HEK293 (cell line): ENCODE measurements at regions not wholly inside any gene's neighbourhood (a gene's known extent, or its start where the extent isn't known, plus 50 kb on each side); places are given as distances from the start of the nearest gene placed in this dataset.

Source experiments
- CTCF ChIA-PET: fragments of 350-600 bp; formaldehyde crosslinking; extraction: SDS; loops from one replicate; lab custom pipeline; 2021; ENCODE audit warnings: antibody characterized with exemption; lab: Yijun Ruan, JAX
- POLR2A ChIA-PET: fragments of 300-600 bp; formaldehyde crosslinking; extraction: SDS; loops from one replicate; lab custom pipeline; 2020; ENCODE audit warnings: antibody characterized with exemption, inconsistent platforms; lab: Yijun Ruan, JAX
- H3K27ac ChIP-seq: fragments of 200-500 bp; sonication (Bioruptor generic); 2 replicates; pipeline ENCODE4 v1.5.1; 2014; ENCODE audit warnings: low read depth, low read length, control low read depth, inconsistent platforms; ENCODE audit errors: extremely low read depth
- H3K36me3 ChIP-seq, 2 experiments: fragments of 200-500 bp in 1 of 2; sonication (Bioruptor generic) in 1 of 2; 1 replicate in 1 of 2; 2 replicates in 1 of 2; pipeline ENCODE4 v1.5.1; 2014 to 2017; ENCODE audit warnings: inconsistent platforms in 2 of 2, low read length in 2 of 2; ENCODE audit not compliant: control insufficient read depth in 2 of 2, insufficient read depth in 1 of 2
- H3K4me1 ChIP-seq: fragments of 200-500 bp; sonication (Bioruptor generic); 2 replicates; pipeline ENCODE4 v1.5.1; 2014; ENCODE audit warnings: mild to moderate bottlenecking, low read length, inconsistent platforms; ENCODE audit not compliant: control insufficient read depth, insufficient read depth
- H3K4me3 ChIP-seq: 2 replicates; pipeline ENCODE4 v1.5.1; 2011; ENCODE audit warnings: low read depth, mild to moderate bottlenecking, control low read depth, low read length, moderate library complexity
- H3K9me3 ChIP-seq: fragments of 200-500 bp; sonication (Bioruptor generic); 2 replicates; pipeline ENCODE4 v1.5.1; 2014; ENCODE audit warnings: low read depth, low read length, inconsistent platforms; ENCODE audit not compliant: control insufficient read depth, insufficient read depth
- BCL11A ChIP-seq: fragments of 450-650 bp; formaldehyde crosslinking; IDR thresholded peaks from 2 replicates; pipeline ENCODE4 v1.5.1; 2016; ENCODE audit warnings: low read depth, missing biosample characterization, missing genetic modification characterization
- GFI1B ChIP-seq: fragments of 450-650 bp; formaldehyde crosslinking; IDR thresholded peaks from 2 replicates; pipeline ENCODE4 v1.5.1; 2016; ENCODE audit warnings: missing biosample characterization, missing genetic modification characterization
- HIC1 ChIP-seq: fragments of 450-650 bp; formaldehyde crosslinking; IDR thresholded peaks from 2 replicates; pipeline ENCODE4 v1.5.1; 2016; ENCODE audit warnings: missing biosample characterization, missing genetic modification characterization
- IKZF3 ChIP-seq: fragments of 450-650 bp; IDR thresholded peaks from 2 replicates; pipeline ENCODE4 v1.5.0; 2018; ENCODE audit warnings: missing biosample characterization, mild to moderate bottlenecking, missing genetic modification characterization, moderate library complexity
- KLF9 ChIP-seq: fragments of 450-650 bp; formaldehyde crosslinking; IDR thresholded peaks from 2 replicates; pipeline ENCODE4 v1.5.1; 2016; ENCODE audit warnings: missing biosample characterization, missing genetic modification characterization, low read depth
- SP2 ChIP-seq: fragments of 450-650 bp; formaldehyde crosslinking; IDR thresholded peaks from 2 replicates; pipeline ENCODE4 v1.5.1; 2016; ENCODE audit warnings: missing biosample characterization, missing genetic modification characterization
- SP3 ChIP-seq: fragments of 450-650 bp; formaldehyde crosslinking; IDR thresholded peaks from 2 replicates; pipeline ENCODE4 v1.5.1; 2016; ENCODE audit warnings: missing biosample characterization, missing genetic modification characterization
- YY2 ChIP-seq: fragments of 450-650 bp; formaldehyde crosslinking; IDR thresholded peaks from 2 replicates; pipeline ENCODE4 v1.5.1; 2016; ENCODE audit warnings: missing biosample characterization, missing genetic modification characterization
- ZNF138 ChIP-seq: fragments of 450-650 bp; formaldehyde crosslinking; IDR thresholded peaks from 2 replicates; pipeline ENCODE4 v1.5.1; 2016; ENCODE audit warnings: missing biosample characterization, missing genetic modification characterization, borderline replicate concordance
- ZNF146 ChIP-seq: fragments of 450-650 bp; formaldehyde crosslinking; IDR thresholded peaks from 2 replicates; pipeline ENCODE4 v1.5.1; 2016; ENCODE audit warnings: missing biosample characterization, missing genetic modification characterization
- ZNF155 ChIP-seq: fragments of 450-650 bp; formaldehyde crosslinking; IDR thresholded peaks from 2 replicates; pipeline ENCODE4 v1.5.1; 2016; ENCODE audit warnings: missing biosample characterization, missing genetic modification characterization
- ZNF202 ChIP-seq: fragments of 450-650 bp; formaldehyde crosslinking; IDR thresholded peaks from 2 replicates; pipeline ENCODE4 v1.5.1; 2016; ENCODE audit warnings: missing biosample characterization, missing genetic modification characterization, borderline replicate concordance
- ZNF223 ChIP-seq: fragments of 450-650 bp; formaldehyde crosslinking; IDR thresholded peaks from 2 replicates; pipeline ENCODE4 v1.5.1; 2016; ENCODE audit warnings: missing biosample characterization, missing genetic modification characterization
- ZNF239 ChIP-seq: fragments of 450-650 bp; formaldehyde crosslinking; IDR thresholded peaks from 2 replicates; pipeline ENCODE4 v1.5.1; 2016; ENCODE audit warnings: missing biosample characterization, missing genetic modification characterization
- ZNF366 ChIP-seq: fragments of 450-650 bp; formaldehyde crosslinking; conservative IDR thresholded peaks from 2 replicates; pipeline ENCODE4 v1.5.1; 2016; ENCODE audit warnings: missing biosample characterization, missing genetic modification characterization
- ZNF449 ChIP-seq: fragments of 450-650 bp; formaldehyde crosslinking; IDR thresholded peaks from 2 replicates; pipeline ENCODE4 v1.5.1; 2017; ENCODE audit warnings: missing biosample characterization, mild to moderate bottlenecking, missing genetic modification characterization, moderate library complexity
- ZNF510 ChIP-seq: fragments of 450-650 bp; formaldehyde crosslinking; IDR thresholded peaks from 2 replicates; pipeline ENCODE4 v1.5.1; 2018; ENCODE audit warnings: mild to moderate bottlenecking, missing genetic modification characterization, missing biosample characterization; ENCODE audit not compliant: insufficient replicate concordance
- ZNF530 ChIP-seq: fragments of 450-650 bp; formaldehyde crosslinking; IDR thresholded peaks from 2 replicates; pipeline ENCODE4 v1.5.1; 2016; ENCODE audit warnings: low read depth, missing biosample characterization, missing genetic modification characterization
- ZNF544 ChIP-seq: fragments of 450-650 bp; formaldehyde crosslinking; IDR thresholded peaks from 2 replicates; pipeline ENCODE4 v1.5.0; 2017; ENCODE audit warnings: missing biosample characterization, missing genetic modification characterization
- ZNF555 ChIP-seq: fragments of 450-650 bp; formaldehyde crosslinking; conservative IDR thresholded peaks from 2 replicates; pipeline ENCODE4 v1.5.1; 2017; ENCODE audit warnings: missing biosample characterization, mild to moderate bottlenecking, missing genetic modification characterization, inconsistent platforms
- ZNF558 ChIP-seq: fragments of 450-650 bp; formaldehyde crosslinking; IDR thresholded peaks from 2 replicates; pipeline ENCODE4 v1.5.1; 2016; ENCODE audit warnings: missing biosample characterization, missing genetic modification characterization
- ZNF664 ChIP-seq: fragments of 450-650 bp; formaldehyde crosslinking; IDR thresholded peaks from 2 replicates; pipeline ENCODE4 v1.5.1; 2016; ENCODE audit warnings: missing biosample characterization, missing genetic modification characterization
- ZNF791 ChIP-seq: fragments of 450-650 bp; formaldehyde crosslinking; IDR thresholded peaks from 2 replicates; pipeline ENCODE4 v1.5.1; 2016; ENCODE audit warnings: missing biosample characterization, missing genetic modification characterization
- ZSCAN16 ChIP-seq: fragments of 450-650 bp; formaldehyde crosslinking; IDR thresholded peaks from 2 replicates; pipeline ENCODE4 v1.5.1; 2016; ENCODE audit warnings: missing biosample characterization, missing genetic modification characterization
- TF ChIP-seq, protein P1 (sequence below): fragments of 450-650 bp; formaldehyde crosslinking; IDR thresholded peaks from 2 replicates; pipeline ENCODE4 v1.5.1; 2016; ENCODE audit warnings: missing biosample characterization, missing genetic modification characterization
- TF ChIP-seq, protein P2 (sequence below): fragments of 450-650 bp; formaldehyde crosslinking; IDR thresholded peaks from 2 replicates; pipeline ENCODE4 v1.5.1; 2016; ENCODE audit warnings: missing biosample characterization, missing genetic modification characterization
- TF ChIP-seq, protein P3 (sequence below): fragments of 450-650 bp; formaldehyde crosslinking; IDR thresholded peaks from 2 replicates; pipeline ENCODE4 v1.5.1; 2016; ENCODE audit warnings: missing biosample characterization, missing genetic modification characterization

GRCh38 chr5:17147617-17148016, 69.8 kb upstream of the BASP1 start (continued):
- TF ChIP-seq ZNF555 (tag by site-specific recombination): no peak
- no peak for TF ChIP-seq ZNF366
- TF ChIP-seq ZNF530 (tag by site-specific recombination): no peak

- ChIA-PET POLR2A (no interaction called here), CTCF (interaction anchor here (3.7 kb wide), 1 partner anchor 16 kb away, joined by 31 read pairs; no protein-coding TSS in a partner anchor)
- H3K4me1 ChIP-seq: peaks cover 9% of the 10 kb centered on the region
- H3K4me3 ChIP-seq: no peak overlapping the region
- H3K36me3 ChIP-seq: no peaks in the 10 kb centered on the region
- no peaks in the 10 kb centered on the region for H3K9me3 ChIP-seq
- TF ChIP-seq ZNF202 (tag by site-specific recombination): no peak
- no peak for TF ChIP-seq IKZF3
- no peak for TF ChIP-seq ZNF449
- TF ChIP-seq ZNF544 (tag by site-specific recombination): no peak
- TF ChIP-seq SP2 (tag by site-specific recombination): no peak
- TF ChIP-seq ZNF558 (tag by site-specific recombination): no peak
- TF ChIP-seq ZNF530 (tag by site-specific recombination): no peak
- no peak for TF ChIP-seq ZNF146 (tag by site-specific recombination)
- no peak for TF ChIP-seq ZNF510 (tag by site-specific recombination)
- TF ChIP-seq YY2 (tag by site-specific recombination): no peak
- TF ChIP-seq BCL11A (tag by site-specific recombination): no peak
- no peak for TF ChIP-seq GFI1B (tag by site-specific recombination)
- H3K27ac ChIP-seq: no peak overlapping the region
Measured at GRCh38 chr5:17148481-17148880, 69.0 kb upstream of the BASP1 start.

DNA sequence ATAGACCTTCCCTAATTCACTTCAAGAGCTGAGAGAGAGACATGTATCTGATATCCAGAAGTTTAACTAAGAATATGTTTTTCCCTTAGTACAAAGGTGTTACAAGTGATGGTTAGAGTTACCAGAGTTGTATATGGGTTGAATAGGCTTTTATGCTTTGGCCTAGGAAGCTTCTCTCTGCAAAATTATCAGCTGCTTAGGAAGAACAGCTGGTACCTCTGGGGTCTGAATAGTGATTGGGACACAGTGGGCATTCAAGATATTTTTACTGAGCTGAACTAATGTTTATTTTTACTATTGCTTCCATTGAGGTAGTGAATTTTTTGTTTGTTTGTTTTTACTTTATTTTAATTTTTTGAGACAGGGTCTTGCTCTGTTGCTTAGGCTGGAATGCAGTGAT, 67.6 kb upstream of the BASP1 start:
- H3K4me3 ChIP-seq: no peak overlapping the region
- peaks cover 9% of the 10 kb centered on the region for H3K4me1 ChIP-seq
- ChIA-PET CTCF (interaction anchor here (0.5 to 3.7 kb wide), 5 partner anchors 17 to 216 kb away, joined by 3 to 31 read pairs (median 4); no protein-coding TSS in a partner anchor), POLR2A (interaction anchor here (1.0 kb wide), 1 partner anchor 11 kb away, joined by 3 read pairs; no protein-coding TSS in a partner anchor)
- no peaks in the 10 kb centered on the region for H3K9me3 ChIP-seq
- H3K36me3 ChIP-seq: no peaks in the 10 kb centered on the region
- H3K27ac ChIP-seq: no peak overlapping the region
- TF ChIP-seq ZNF138 (no peak), ZNF223 (tag by site-specific recombination) (no peak), HIC1 (tag by site-specific recombination) (no peak), ZNF239 (tag by site-specific recombination) (no peak), KLF9 (no peak), ZNF155 (tag by site-specific recombination) (no peak), ZNF664 (tag by site-specific recombination) (no peak), ZNF791 (tag by site-specific recombination) (no peak), SP3 (tag by site-specific recombination) (no peak), ZSCAN16 (no peak)
- TF ChIP-seq, protein P1, sequence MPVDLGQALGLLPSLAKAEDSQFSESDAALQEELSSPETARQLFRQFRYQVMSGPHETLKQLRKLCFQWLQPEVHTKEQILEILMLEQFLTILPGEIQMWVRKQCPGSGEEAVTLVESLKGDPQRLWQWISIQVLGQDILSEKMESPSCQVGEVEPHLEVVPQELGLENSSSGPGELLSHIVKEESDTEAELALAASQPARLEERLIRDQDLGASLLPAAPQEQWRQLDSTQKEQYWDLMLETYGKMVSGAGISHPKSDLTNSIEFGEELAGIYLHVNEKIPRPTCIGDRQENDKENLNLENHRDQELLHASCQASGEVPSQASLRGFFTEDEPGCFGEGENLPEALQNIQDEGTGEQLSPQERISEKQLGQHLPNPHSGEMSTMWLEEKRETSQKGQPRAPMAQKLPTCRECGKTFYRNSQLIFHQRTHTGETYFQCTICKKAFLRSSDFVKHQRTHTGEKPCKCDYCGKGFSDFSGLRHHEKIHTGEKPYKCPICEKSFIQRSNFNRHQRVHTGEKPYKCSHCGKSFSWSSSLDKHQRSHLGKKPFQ: no peak
- TF ChIP-seq, protein P2, sequence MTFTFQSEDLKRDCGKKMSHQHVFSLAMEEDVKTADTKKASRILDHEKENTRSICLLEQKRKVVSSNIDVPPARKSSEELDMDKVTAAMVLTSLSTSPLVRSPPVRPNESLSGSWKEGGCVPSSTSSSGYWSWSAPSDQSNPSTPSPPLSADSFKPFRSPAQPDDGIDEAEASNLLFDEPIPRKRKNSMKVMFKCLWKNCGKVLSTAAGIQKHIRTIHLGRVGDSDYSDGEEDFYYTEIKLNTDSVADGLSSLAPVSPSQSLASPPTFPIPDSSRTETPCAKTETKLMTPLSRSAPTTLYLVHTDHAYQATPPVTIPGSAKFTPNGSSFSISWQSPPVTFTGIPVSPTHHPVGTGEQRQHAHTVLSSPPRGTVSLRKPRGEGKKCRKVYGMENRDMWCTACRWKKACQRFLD: no peak
- TF ChIP-seq, protein P3, sequence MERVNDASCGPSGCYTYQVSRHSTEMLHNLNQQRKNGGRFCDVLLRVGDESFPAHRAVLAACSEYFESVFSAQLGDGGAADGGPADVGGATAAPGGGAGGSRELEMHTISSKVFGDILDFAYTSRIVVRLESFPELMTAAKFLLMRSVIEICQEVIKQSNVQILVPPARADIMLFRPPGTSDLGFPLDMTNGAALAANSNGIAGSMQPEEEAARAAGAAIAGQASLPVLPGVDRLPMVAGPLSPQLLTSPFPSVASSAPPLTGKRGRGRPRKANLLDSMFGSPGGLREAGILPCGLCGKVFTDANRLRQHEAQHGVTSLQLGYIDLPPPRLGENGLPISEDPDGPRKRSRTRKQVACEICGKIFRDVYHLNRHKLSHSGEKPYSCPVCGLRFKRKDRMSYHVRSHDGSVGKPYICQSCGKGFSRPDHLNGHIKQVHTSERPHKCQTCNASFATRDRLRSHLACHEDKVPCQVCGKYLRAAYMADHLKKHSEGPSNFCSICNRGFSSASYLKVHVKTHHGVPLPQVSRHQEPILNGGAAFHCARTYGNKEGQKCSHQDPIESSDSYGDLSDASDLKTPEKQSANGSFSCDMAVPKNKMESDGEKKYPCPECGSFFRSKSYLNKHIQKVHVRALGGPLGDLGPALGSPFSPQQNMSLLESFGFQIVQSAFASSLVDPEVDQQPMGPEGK (tag by site-specific recombination): no peak
